ENCODE measurements at regions not wholly inside any gene's neighbourhood (a gene's known extent, or its start where the extent isn't known, plus 50 kb on each side); places are given as distances from the start of the nearest gene placed in this dataset.

- TF ChIP-seq, protein P1, sequence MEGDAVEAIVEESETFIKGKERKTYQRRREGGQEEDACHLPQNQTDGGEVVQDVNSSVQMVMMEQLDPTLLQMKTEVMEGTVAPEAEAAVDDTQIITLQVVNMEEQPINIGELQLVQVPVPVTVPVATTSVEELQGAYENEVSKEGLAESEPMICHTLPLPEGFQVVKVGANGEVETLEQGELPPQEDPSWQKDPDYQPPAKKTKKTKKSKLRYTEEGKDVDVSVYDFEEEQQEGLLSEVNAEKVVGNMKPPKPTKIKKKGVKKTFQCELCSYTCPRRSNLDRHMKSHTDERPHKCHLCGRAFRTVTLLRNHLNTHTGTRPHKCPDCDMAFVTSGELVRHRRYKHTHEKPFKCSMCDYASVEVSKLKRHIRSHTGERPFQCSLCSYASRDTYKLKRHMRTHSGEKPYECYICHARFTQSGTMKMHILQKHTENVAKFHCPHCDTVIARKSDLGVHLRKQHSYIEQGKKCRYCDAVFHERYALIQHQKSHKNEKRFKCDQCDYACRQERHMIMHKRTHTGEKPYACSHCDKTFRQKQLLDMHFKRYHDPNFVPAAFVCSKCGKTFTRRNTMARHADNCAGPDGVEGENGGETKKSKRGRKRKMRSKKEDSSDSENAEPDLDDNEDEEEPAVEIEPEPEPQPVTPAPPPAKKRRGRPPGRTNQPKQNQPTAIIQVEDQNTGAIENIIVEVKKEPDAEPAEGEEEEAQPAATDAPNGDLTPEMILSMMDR (IDR thresholded peaks at IDR 0.05), result no peak
- TF ChIP-seq POLR2A (IDR thresholded peaks at IDR 0.05) (no peak), POLR2AphosphoS5 (IDR thresholded peaks at IDR 0.05; ENCODE audit: insufficient read depth in 1 of 2, low read depth in 1 of 2) (no peak)
These were observed 183.5 kb upstream of the OSR1 start for GRCh38 chr2:19541884-19542283.

Data from vagina (tissue), 2 donors.